Small intestine (tissue), 7 donors: ENCODE measurements at regions not wholly inside any gene's neighbourhood (a gene's known extent, or its start where the extent isn't known, plus 50 kb on each side); places are given as distances from the start of the nearest gene placed in this dataset.

ENCODE experiments used
- DNase-seq, 2 donors: peaks; one replicate each; pipeline versions ENCODE4 v3.0.0 to v3.0.0-alpha.2; 2013
- FAIRE-seq: peaks from 2 replicates; lab custom pipeline; 2012; peaks lifted over from hg19 to GRCh38; lab: Jason Lieb, UNC
- H3K27ac ChIP-seq, 3 donors: one replicate each; pipeline ENCODE4 v1.5.1; 2013; ENCODE audit warnings: low read length in 2 of 3, mild to moderate bottlenecking in 2 of 3, control low read depth in 1 of 3, inconsistent platforms in 1 of 3, low read depth in 1 of 3, moderate library complexity in 1 of 3
- H3K27me3 ChIP-seq, 3 donors: one replicate each; pipeline ENCODE4 v1.6.1; 2013; ENCODE audit warnings: low read length in 3 of 3, inconsistent platforms in 1 of 3; ENCODE audit not compliant: control insufficient read depth in 3 of 3, insufficient read depth in 3 of 3
- H3K36me3 ChIP-seq, 3 donors: one replicate each; pipeline ENCODE4 v1.6.1; 2013; ENCODE audit warnings: low read length in 3 of 3, inconsistent platforms in 1 of 3, low read depth in 1 of 3, mild to moderate bottlenecking in 1 of 3, moderate library complexity in 1 of 3; ENCODE audit not compliant: control insufficient read depth in 3 of 3, insufficient read depth in 2 of 3
- H3K4me1 ChIP-seq, 3 donors: one replicate each; pipeline ENCODE4 v1.6.1; 2013; ENCODE audit warnings: low read length in 2 of 3, inconsistent platforms in 1 of 3, low read depth in 1 of 3, mild to moderate bottlenecking in 1 of 3, moderate library complexity in 1 of 3; ENCODE audit not compliant: control insufficient read depth in 3 of 3, insufficient read depth in 2 of 3
- H3K4me3 ChIP-seq, 3 donors: one replicate each; pipeline ENCODE4 v1.5.1; 2013; ENCODE audit warnings: low read length in 3 of 3, control low read depth in 1 of 3, inconsistent platforms in 1 of 3, low read depth in 1 of 3, mild to moderate bottlenecking in 1 of 3, moderate library complexity in 1 of 3
- H3K9me3 ChIP-seq, 2 donors: one replicate each; pipeline ENCODE4 v1.6.1; 2013; ENCODE audit warnings: low read depth in 1 of 2, low read length in 1 of 2; ENCODE audit not compliant: control insufficient read depth in 2 of 2, insufficient read depth in 1 of 2
- WGBS, 3 donors: extraction: QIAGEN DNeasy Blood & Tissue Kit; methylation state at CpG; one replicate each; pipeline ENCODE4 v1.1.7; 2013; 5-methylcytosine and 5-hydroxymethylcytosine counted together
- donor health status: healthy with polysubstance abuse.
- donor health status: control.
- donor health status: control.
- donor health status: Bipolar disorder and iron deficiency.
- donor health status: healthy.

- no peak for DNase-seq
- FAIRE-seq, result no peak
- WGBS, 3 donors, result 92 to 96% (median 96%) methylated on average over 3 of the region's 3 CpGs
These were observed 100.7 kb upstream of the RIPOR2 start for GRCh38 chr6:25036461-25036860.

GRCh38 chr6:25038300-25038699, 102.5 kb upstream of the RIPOR2 start:
- no peaks in the 10 kb centered on the region for H3K9me3 ChIP-seq
- DNase-seq (no peak), FAIRE-seq (no peak)
- no peaks in the 10 kb centered on the region for H3K36me3 ChIP-seq
- no peak overlapping the region for H3K4me3 ChIP-seq
- H3K4me1 ChIP-seq, result peaks cover 0 to 15% (median 0%) of the 10 kb centered on the region in 3 donors
- H3K27me3 ChIP-seq, result no peaks in the 10 kb centered on the region
- H3K27ac ChIP-seq, result no peak overlapping the region

More at GRCh38 chr6:25036461-25036860, 100.7 kb upstream of the RIPOR2 start:
- Histone ChIP-seq H3K27me3 (no peaks in the 10 kb centered on the region), H3K9me3 (no peaks in the 10 kb centered on the region), H3K4me3 (no peak overlapping the region), H3K27ac (no peak overlapping the region), H3K4me1 (peaks cover 0 to 15% (median 0%) of the 10 kb centered on the region in 3 donors), H3K36me3 (no peaks in the 10 kb centered on the region)

- WGBS, 3 donors, result 62 to 73% (median 63%) methylated on average over 6 of the region's 6 CpGs
These were observed 103.2 kb upstream of the RIPOR2 start for GRCh38 chr6:25038999-25039398.

GRCh38 chr6:25041485-25042035, 105.8 kb upstream of the RIPOR2 start:
- H3K4me3 ChIP-seq, result peak overlapping the region in 1 of 3 donors; percentile 31
- whole genome bisulfite sequencing, 3 donors, result 65 to 89% (median 70%) methylated on average over 12 of the region's 12 CpGs
- H3K4me1 ChIP-seq, result no peaks in the 10 kb centered on the region
- no peaks in the 10 kb centered on the region for H3K36me3 ChIP-seq
- H3K27ac ChIP-seq, result peak overlapping the region in 2 of 3 donors; percentile 60 to 73
- DNase-seq (no peak), FAIRE-seq (no peak)
- H3K27me3 ChIP-seq, result no peaks in the 10 kb centered on the region
- H3K9me3 ChIP-seq, result no peaks in the 10 kb centered on the region

More at GRCh38 chr6:25038999-25039398, 103.2 kb upstream of the RIPOR2 start:
- Histone ChIP-seq H3K4me1 (peaks cover 0 to 15% (median 0%) of the 10 kb centered on the region in 3 donors), H3K4me3 (no peak overlapping the region), H3K27ac (no peak overlapping the region), H3K36me3 (no peaks in the 10 kb centered on the region), H3K27me3 (no peaks in the 10 kb centered on the region), H3K9me3 (no peaks in the 10 kb centered on the region)
- no peak for DNase-seq
- FAIRE-seq, result no peak

GRCh38 chr6:25042036-25042521, 106.3 kb upstream of the RIPOR2 start:
- DNase-seq, result peak in 1 of 2 donors; percentile 8
- peak overlapping the region in 1 of 3 donors; percentile 31 for H3K4me3 ChIP-seq
- peak overlapping the region in 2 of 3 donors; percentile 33 to 60 for H3K27ac ChIP-seq
- 45 to 63% (median 61%) methylated on average over 13 of the region's 13 CpGs for WGBS, 3 donors
- no peaks in the 10 kb centered on the region for H3K9me3 ChIP-seq
- no peak for FAIRE-seq
- no peaks in the 10 kb centered on the region for H3K4me1 ChIP-seq
- H3K27me3 ChIP-seq, result no peaks in the 10 kb centered on the region
- H3K36me3 ChIP-seq, result no peaks in the 10 kb centered on the region

GRCh38 chr6:25042536-25042935, 106.8 kb upstream of the RIPOR2 start:
- FAIRE-seq (no peak), DNase-seq (peak in 1 of 2 donors; percentile 10)
- Histone ChIP-seq H3K4me3 (no peak overlapping the region), H3K36me3 (no peaks in the 10 kb centered on the region), H3K27me3 (no peaks in the 10 kb centered on the region), H3K27ac (peak overlapping the region in 1 of 3 donors; percentile 33), H3K9me3 (no peaks in the 10 kb centered on the region), H3K4me1 (no peaks in the 10 kb centered on the region)
- WGBS, 3 donors, result 75 to 79% (median 76%) methylated on average over 5 of the region's 5 CpGs

- DNase-seq (no peak), FAIRE-seq (no peak)
- Histone ChIP-seq H3K36me3 (no peaks in the 10 kb centered on the region), H3K27me3 (no peaks in the 10 kb centered on the region), H3K4me3 (no peak overlapping the region), H3K27ac (peak overlapping the region in 1 of 3 donors; percentile 33), H3K9me3 (no peaks in the 10 kb centered on the region), H3K4me1 (no peaks in the 10 kb centered on the region)
- whole genome bisulfite sequencing, 3 donors, result 83 to 100% (median 90%) methylated on average over 1 of the region's 1 CpG
These were observed 107.4 kb upstream of the RIPOR2 start for GRCh38 chr6:25042984-25043725.

GRCh38 chr6:25043892-25044291, 108.1 kb upstream of the RIPOR2 start:
- 81 to 88% (median 86%) methylated on average over 2 of the region's 2 CpGs for WGBS, 3 donors
- no peaks in the 10 kb centered on the region for H3K9me3 ChIP-seq
- no peak for DNase-seq
- H3K27ac ChIP-seq, result no peak overlapping the region
- no peaks in the 10 kb centered on the region for H3K4me1 ChIP-seq
- no peaks in the 10 kb centered on the region for H3K27me3 ChIP-seq
- FAIRE-seq, result no peak
- no peak overlapping the region for H3K4me3 ChIP-seq
- H3K36me3 ChIP-seq, result no peaks in the 10 kb centered on the region
